ENCODE measurements at regions not wholly inside any gene's neighbourhood (a gene's known extent, or its start where the extent isn't known, plus 50 kb on each side); places are given as distances from the start of the nearest gene placed in this dataset.

DNA sequence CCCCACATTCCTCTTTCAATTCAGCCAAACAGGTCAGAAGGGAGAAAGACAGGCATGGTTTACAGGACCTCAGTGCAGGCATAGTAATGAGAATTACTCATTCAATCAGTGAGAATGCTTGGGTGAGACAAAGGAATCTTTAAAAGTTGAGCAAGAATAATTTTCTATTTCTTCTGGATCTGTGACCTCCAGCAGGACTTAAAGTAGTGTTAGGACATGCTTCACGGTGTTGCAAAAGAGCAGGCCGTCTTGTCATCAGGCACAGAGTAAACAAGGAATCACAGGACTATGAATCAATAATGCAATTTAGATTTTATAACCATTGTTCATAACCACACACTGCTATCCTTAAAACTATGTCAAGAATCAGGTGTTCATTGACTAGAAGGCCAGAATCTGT lies 130.6 kb upstream of the GLRA2 start:
- TF ChIP-seq, protein P1, sequence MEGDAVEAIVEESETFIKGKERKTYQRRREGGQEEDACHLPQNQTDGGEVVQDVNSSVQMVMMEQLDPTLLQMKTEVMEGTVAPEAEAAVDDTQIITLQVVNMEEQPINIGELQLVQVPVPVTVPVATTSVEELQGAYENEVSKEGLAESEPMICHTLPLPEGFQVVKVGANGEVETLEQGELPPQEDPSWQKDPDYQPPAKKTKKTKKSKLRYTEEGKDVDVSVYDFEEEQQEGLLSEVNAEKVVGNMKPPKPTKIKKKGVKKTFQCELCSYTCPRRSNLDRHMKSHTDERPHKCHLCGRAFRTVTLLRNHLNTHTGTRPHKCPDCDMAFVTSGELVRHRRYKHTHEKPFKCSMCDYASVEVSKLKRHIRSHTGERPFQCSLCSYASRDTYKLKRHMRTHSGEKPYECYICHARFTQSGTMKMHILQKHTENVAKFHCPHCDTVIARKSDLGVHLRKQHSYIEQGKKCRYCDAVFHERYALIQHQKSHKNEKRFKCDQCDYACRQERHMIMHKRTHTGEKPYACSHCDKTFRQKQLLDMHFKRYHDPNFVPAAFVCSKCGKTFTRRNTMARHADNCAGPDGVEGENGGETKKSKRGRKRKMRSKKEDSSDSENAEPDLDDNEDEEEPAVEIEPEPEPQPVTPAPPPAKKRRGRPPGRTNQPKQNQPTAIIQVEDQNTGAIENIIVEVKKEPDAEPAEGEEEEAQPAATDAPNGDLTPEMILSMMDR (IDR thresholded peaks at IDR 0.05): no peak
- no peak for TF ChIP-seq POLR2A (IDR thresholded peaks at IDR 0.05)

All from esophagus squamous epithelium (tissue), 4 donors.